Body of pancreas (tissue), 4 donors: ENCODE measurements at regions not wholly inside any gene's neighbourhood (a gene's known extent, or its start where the extent isn't known, plus 50 kb on each side); places are given as distances from the start of the nearest gene placed in this dataset.
"Not testable (repeated sequence)": the region's sequence is repeated elsewhere in the genome, so short reads cannot be mapped to it uniquely, and the experiment has no call there.

Experiments
- ATAC-seq: fragments of 150-250 bp; one replicate; pipeline ENCODE4 v1.9.1; 2016
- DNase-seq, 4 donors: peaks; one replicate each; pipeline ENCODE4 v3.0.0-alpha.2; 2019
- H3K27ac ChIP-seq, 4 donors: fragments of 200-600 bp; sonication (generic); 1 replicate in 3 of 4; 2 replicates in 1 of 4; pipeline versions ENCODE4 v1.5.1 to v1.6.1; 2016 to 2019; ENCODE audit warnings: mild to moderate bottlenecking in 1 of 4, mixed read lengths in 1 of 4, moderate library complexity in 1 of 4
- H3K27me3 ChIP-seq, 2 donors: fragments of 200-600 bp; sonication (generic); one replicate each; pipeline ENCODE4 v1.6.0; 2016; ENCODE audit warnings: mild to moderate bottlenecking in 1 of 2
- H3K36me3 ChIP-seq, 2 donors: fragments of 200-600 bp; sonication (generic); replicated peaks in 1 of 2; 2 replicates each; pipeline ENCODE4 v1.5.1; 2016; ENCODE audit warnings: low read depth in 2 of 2; ENCODE audit not compliant: insufficient read depth in 1 of 2
- H3K4me1 ChIP-seq: fragments of 200-600 bp; sonication (generic); one replicate; pipeline ENCODE4 v1.6.0; 2016
- H3K4me3 ChIP-seq, 2 donors: fragments of 200-600 bp; sonication (generic); 1 replicate in 1 of 2; 2 replicates in 1 of 2; pipeline ENCODE4 v1.5.1; 2016 to 2019
- H3K9me3 ChIP-seq, 3 donors: fragments of 200-600 bp; sonication (generic); 1 replicate in 2 of 3; 2 replicates in 1 of 3; pipeline ENCODE4 v1.5.1; 2016
- CTCF ChIP-seq, 7 experiments: fragments of 450-650 bp in 4 of 7; fragments of 200-600 bp in 3 of 7; sonication (generic) in 3 of 7; IDR thresholded peaks; one replicate each; pipeline ENCODE4 v1.5.1; 2016 to 2019; ENCODE audit warnings: antibody characterized with exemption in 7 of 7
- POLR2A ChIP-seq, 3 donors: fragments of 450-650 bp; IDR thresholded peaks; one replicate each; pipeline ENCODE4 v1.6.1; 2016; ENCODE audit warnings: antibody characterized with exemption in 3 of 3, mild to moderate bottlenecking in 2 of 3
- WGBS, 2 donors: methylation state at CpG; one replicate each; pipeline ENCODE4 v1.1.5; 2017; 5-methylcytosine and 5-hydroxymethylcytosine counted together
- intact Hi-C: fragments of 100-400 bp; cut with DNase I; formaldehyde crosslinking; loops from one replicate; pipeline ENCODE4 v1.15.1; 2023

GRCh38 chr9:102941868-102942267 is 53.3 kb upstream of the CYLC2 start:
- Histone ChIP-seq H3K36me3 (no peaks in the 10 kb centered on the region), H3K9me3 (no peaks in the 10 kb centered on the region), H3K27ac (no peak overlapping the region), H3K4me3 (no peak overlapping the region), H3K4me1 (peaks cover 5% of the 10 kb centered on the region), H3K27me3 (no peaks in the 10 kb centered on the region)
- ATAC-seq = no peak
- intact Hi-C loops = no loop called here
- TF ChIP-seq CTCF (IDR thresholded peaks at IDR 0.05) = no peak
- no peak for TF ChIP-seq POLR2A (IDR thresholded peaks at IDR 0.05)
- 76 to 89% methylated on average over 4 of the region's 4 CpGs for WGBS, 2 donors
- DNase-seq = no peak

- DNase-seq = no peak
- no peaks in the 10 kb centered on the region for H3K36me3 ChIP-seq
- TF ChIP-seq POLR2A (IDR thresholded peaks at IDR 0.05) = no peak
- TF ChIP-seq CTCF (IDR thresholded peaks at IDR 0.05) = no peak
These were observed 72.6 kb upstream of the CYLC2 start for GRCh38 chr9:102922526-102922925.

DNA sequence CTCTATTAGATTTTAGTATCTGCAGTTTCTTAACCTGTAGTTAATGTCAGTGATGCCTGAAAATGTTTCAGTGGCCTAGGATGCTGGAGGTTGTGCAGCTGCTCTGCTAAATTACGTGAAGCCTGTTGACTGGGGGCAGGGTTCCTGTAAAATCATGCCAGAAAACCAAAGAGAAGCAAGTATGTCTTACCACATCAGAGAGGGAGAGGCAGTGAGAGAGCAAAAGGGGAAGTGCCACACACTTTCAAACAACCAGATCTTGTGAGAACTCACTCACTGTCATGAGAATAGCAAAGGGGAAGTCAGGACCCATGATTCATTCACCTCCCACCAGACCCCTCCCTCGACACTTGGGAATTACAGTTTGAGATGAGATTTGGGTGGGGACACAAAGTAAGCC is 83.9 kb upstream of the CYLC2 start:
- DNase-seq (no peak), ATAC-seq (no peak)
- TF ChIP-seq POLR2A (IDR thresholded peaks at IDR 0.05) = no peak
- TF ChIP-seq CTCF (IDR thresholded peaks at IDR 0.05) = no peak
- 19 to 41% methylated on average over 2 of the region's 2 CpGs for WGBS, 2 donors
- H3K27ac ChIP-seq = no peak overlapping the region
- no peaks in the 10 kb centered on the region for H3K4me1 ChIP-seq
- intact Hi-C loops = no loop called here
- H3K4me3 ChIP-seq = no peak overlapping the region
- no peaks in the 10 kb centered on the region for H3K36me3 ChIP-seq
- no peaks in the 10 kb centered on the region for H3K27me3 ChIP-seq
- no peaks in the 10 kb centered on the region for H3K9me3 ChIP-seq

More at GRCh38 chr9:102922526-102922925, 72.6 kb upstream of the CYLC2 start:
- Histone ChIP-seq H3K4me1 (no peaks in the 10 kb centered on the region), H3K27ac (no peak overlapping the region), H3K27me3 (no peaks in the 10 kb centered on the region), H3K4me3 (no peak overlapping the region), H3K9me3 (no peaks in the 10 kb centered on the region)
- ATAC-seq = no peak
- intact Hi-C loops = no loop called here
- 64 to 85% methylated on average over 1 of the region's 1 CpG for whole genome bisulfite sequencing, 2 donors

DNA sequence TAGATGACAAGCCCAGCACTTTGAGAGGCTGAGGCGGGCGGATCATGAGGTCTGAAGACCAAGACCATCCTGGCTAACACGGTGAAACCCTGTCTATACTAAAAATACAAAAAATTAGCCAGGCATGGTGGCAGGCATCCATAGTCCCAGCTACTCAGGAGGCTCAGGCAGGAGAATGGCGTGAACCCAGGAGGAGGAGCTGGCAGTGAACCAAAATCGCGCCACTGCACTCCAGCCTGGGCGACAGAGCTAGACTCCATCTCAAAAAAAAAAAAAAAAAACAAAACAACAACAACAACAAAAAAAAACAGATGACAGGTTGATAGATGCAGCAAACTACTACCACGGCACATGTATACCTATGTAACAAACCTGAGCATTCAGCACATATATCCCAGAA is 89.3 kb upstream of the CYLC2 start:
- intact Hi-C loops, DNase-seq, H3K27me3 ChIP-seq, H3K36me3 ChIP-seq, H3K4me1 ChIP-seq, H3K9me3 ChIP-seq, ATAC-seq, H3K27ac ChIP-seq, H3K4me3 ChIP-seq: not testable (repeated sequence)
- WGBS, 2 donors = 76 to 86% methylated on average over 8 of the region's 8 CpGs

GRCh38 chr9:102892025-102892424 is 103.1 kb upstream of the CYLC2 start:
- 87 to 94% methylated on average over 2 of the region's 2 CpGs for WGBS, 2 donors
- no peak overlapping the region for H3K4me3 ChIP-seq
- H3K27me3 ChIP-seq = no peaks in the 10 kb centered on the region
- H3K9me3 ChIP-seq = no peaks in the 10 kb centered on the region
- DNase-seq (no peak), ATAC-seq (no peak)
- intact Hi-C loops = no loop called here
- TF ChIP-seq CTCF (IDR thresholded peaks at IDR 0.05) = no peak
- no peak for TF ChIP-seq POLR2A (IDR thresholded peaks at IDR 0.05)
- H3K36me3 ChIP-seq = no peaks in the 10 kb centered on the region
- no peak overlapping the region for H3K27ac ChIP-seq
- no peaks in the 10 kb centered on the region for H3K4me1 ChIP-seq

- H3K9me3 ChIP-seq, H3K27me3 ChIP-seq, ATAC-seq, H3K4me1 ChIP-seq, H3K36me3 ChIP-seq, H3K4me3 ChIP-seq, DNase-seq, H3K27ac ChIP-seq, intact Hi-C loops: not testable (repeated sequence)
- 88 to 90% methylated on average over 5 of the region's 5 CpGs for WGBS, 2 donors
These were observed 106.4 kb upstream of the CYLC2 start for GRCh38 chr9:102888747-102889146.
